ENCODE measurements at regions not wholly inside any gene's neighbourhood (a gene's known extent, or its start where the extent isn't known, plus 50 kb on each side); places are given as distances from the start of the nearest gene placed in this dataset.

DNA sequence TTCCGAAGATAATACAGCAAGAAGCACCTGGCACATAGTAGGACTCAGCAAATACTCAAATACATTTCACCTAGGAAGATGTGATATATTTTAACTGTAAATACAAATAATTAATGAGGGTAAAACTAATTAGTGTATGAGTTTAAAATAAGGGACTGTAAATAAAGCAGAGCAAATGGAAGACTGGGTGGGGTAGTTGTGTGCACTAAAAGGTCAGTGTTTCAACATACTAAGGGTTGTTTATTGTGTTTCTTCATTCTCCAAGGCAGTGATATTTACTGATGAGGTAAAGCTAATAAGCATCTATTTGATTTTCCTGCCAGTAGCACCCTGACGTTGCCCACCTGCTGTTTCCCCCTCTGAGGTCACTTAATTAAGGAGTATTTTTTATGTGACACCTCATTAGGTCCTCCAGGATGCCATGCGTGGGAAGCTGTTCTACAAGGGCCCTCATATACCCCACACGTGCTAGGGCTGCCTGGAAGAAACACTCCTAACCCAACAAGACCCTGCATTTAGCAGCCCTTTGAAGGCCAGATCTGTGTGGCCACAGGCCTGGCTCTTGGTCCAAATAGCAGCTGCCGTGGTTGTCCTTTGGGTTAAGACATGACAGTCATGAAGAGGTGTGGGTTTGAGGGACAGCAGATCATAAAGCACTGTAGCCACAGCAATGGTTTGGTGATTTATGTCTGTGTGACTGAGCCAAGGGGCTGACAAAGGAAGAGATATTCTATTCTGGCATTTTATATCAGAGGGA lies 97.5 kb upstream of the RPS23 start:
- no peak for TF ChIP-seq CTCF (IDR thresholded peaks at IDR 0.05)
- TF ChIP-seq POLR2A (IDR thresholded peaks at IDR 0.05): no peak
- TF ChIP-seq POLR2AphosphoS5 (IDR thresholded peaks at IDR 0.05): no peak
- no peak for TF ChIP-seq EP300 (IDR thresholded peaks at IDR 0.05)

Data from upper lobe of left lung (tissue), 4 donors.